Right lobe of liver (tissue), 6 donors: ENCODE measurements at regions not wholly inside any gene's neighbourhood (a gene's known extent, or its start where the extent isn't known, plus 50 kb on each side); places are given as distances from the start of the nearest gene placed in this dataset.
"Not testable (repeated sequence)": the region's sequence is repeated elsewhere in the genome, so short reads cannot be mapped to it uniquely, and the experiment has no call there.

Source experiments
- ATAC-seq, 4 donors: fragments of 200-7000 bp; cut with Tn5 transposase; one replicate each; pipeline ENCODE4 v1.9.1; 2020; ENCODE audit warnings: mild to moderate bottlenecking in 4 of 4, moderate library complexity in 4 of 4
- DNase-seq, 3 donors: peaks; one replicate each; pipeline ENCODE4 v3.0.0-alpha.2; 2020
- H3K27ac ChIP-seq, 3 donors: fragments of 200-600 bp; one replicate each; pipeline ENCODE4 v1.8.0; 2022
- H3K27me3 ChIP-seq, 2 donors: fragments of 200-600 bp; one replicate each; pipeline ENCODE4 v1.8.0; 2022
- H3K36me3 ChIP-seq, 4 donors: fragments of 200-600 bp; sonication (generic) in 1 of 4; one replicate each; pipeline versions ENCODE4 v1.5.1 to v1.8.0; 2017 to 2022; ENCODE audit warnings: control low read depth in 1 of 4
- H3K4me1 ChIP-seq, 4 donors: fragments of 200-600 bp; sonication (generic) in 1 of 4; one replicate each; pipeline versions ENCODE4 v1.5.1 to v1.8.0; 2017 to 2022; ENCODE audit warnings: control low read depth in 1 of 4
- H3K4me3 ChIP-seq, 3 donors: fragments of 200-600 bp; one replicate each; pipeline ENCODE4 v1.8.0; 2022
- H3K9me3 ChIP-seq, 4 donors: fragments of 200-600 bp; sonication (generic) in 1 of 4; one replicate each; pipeline versions ENCODE4 v1.5.1 to v1.8.0; 2017 to 2022; ENCODE audit warnings: control low read depth in 1 of 4
- CTCF ChIP-seq, 4 donors: fragments of 200-600 bp in 3 of 4; fragments of 450-650 bp in 1 of 4; IDR thresholded peaks; one replicate each; pipeline versions ENCODE4 v1.5.1 to v1.8.0; 2016 to 2022; ENCODE audit warnings: antibody characterized with exemption in 4 of 4, mild to moderate bottlenecking in 2 of 4
- POLR2A ChIP-seq: fragments of 450-650 bp; IDR thresholded peaks from one replicate; pipeline ENCODE4 v1.6.1; 2017; ENCODE audit warnings: antibody characterized with exemption, mild to moderate bottlenecking
- WGBS: methylation state at CpG from one replicate; pipeline ENCODE4 v1.1.6; 2018; ENCODE audit warnings: low coverage, low lambda C conversion rate; ENCODE audit not compliant: insufficient coverage; ENCODE audit errors: missing lambda C conversion rate; 5-methylcytosine and 5-hydroxymethylcytosine counted together
- intact Hi-C, 2 donors: fragments of 100-400 bp; cut with DNase I; formaldehyde crosslinking; loops; one replicate each; pipeline versions ENCODE4 v1.11.2 to v1.14.1; 2022
- donor health status: DM: no; HTN: yes; CAD: no.
- donor health status: DM: no; HTN: no; CAD: no.
- donor health status: DM: no; HTN: no; CAD: no.
- donor health status: DM: no; HTN: yes; CAD: no.
- donor health status: DM: no; HTN: yes; CAD: no.

GRCh38 chr22:47497666-47498065 lies 735.2 kb downstream of the TBC1D22A start:
- peak in 1 of 4 donors; percentile 22 for ATAC-seq
- Histone ChIP-seq H3K27ac (no peak overlapping the region), H3K9me3 (no peaks in the 10 kb centered on the region), H3K4me3 (no peak overlapping the region), H3K4me1 (no peaks in the 10 kb centered on the region), H3K36me3 (no peaks in the 10 kb centered on the region), H3K27me3 (no peaks in the 10 kb centered on the region)
- DNase-seq = no peak
- intact Hi-C loops = no loop called here
- WGBS = 56% methylated on average over 3 of the region's 7 CpGs
- TF ChIP-seq CTCF (IDR thresholded peaks at IDR 0.05) (no peak), POLR2A (no peak)

- TF ChIP-seq POLR2A = no peak
- no peak for TF ChIP-seq CTCF (IDR thresholded peaks at IDR 0.05)
- no peak for DNase-seq
- H3K27me3 ChIP-seq = no peaks in the 10 kb centered on the region
- no peaks in the 10 kb centered on the region for H3K9me3 ChIP-seq
- no peaks in the 10 kb centered on the region for H3K4me1 ChIP-seq
- H3K4me3 ChIP-seq = no peak overlapping the region
- WGBS = 0% methylated on average over 1 of the region's 1 CpG
- no peak for ATAC-seq
- intact Hi-C loops = no loop called here
- no peak overlapping the region for H3K27ac ChIP-seq
- H3K36me3 ChIP-seq = no peaks in the 10 kb centered on the region
Measured at GRCh38 chr22:47495110-47495509, 732.7 kb downstream of the TBC1D22A start.

- H3K27ac ChIP-seq, H3K4me3 ChIP-seq, DNase-seq, ATAC-seq, H3K9me3 ChIP-seq, intact Hi-C loops, H3K4me1 ChIP-seq, H3K36me3 ChIP-seq, H3K27me3 ChIP-seq: not testable (repeated sequence)
- WGBS = no CpG with 5 or more reads among the region's 24 CpGs
Measured at GRCh38 chr22:47488131-47488530, 725.7 kb downstream of the TBC1D22A start.

- DNase-seq (no peak), ATAC-seq (peak in 1 of 4 donors; percentile 35)
- Histone ChIP-seq H3K36me3 (no peaks in the 10 kb centered on the region), H3K27ac (no peak overlapping the region), H3K27me3 (no peaks in the 10 kb centered on the region), H3K4me3 (no peak overlapping the region), H3K4me1 (no peaks in the 10 kb centered on the region), H3K9me3 (no peaks in the 10 kb centered on the region)
- WGBS = 50% methylated on average over 8 of the region's 15 CpGs
- TF ChIP-seq CTCF (IDR thresholded peaks at IDR 0.05) = no peak
- TF ChIP-seq POLR2A = no peak
- intact Hi-C loops = no loop called here
Measured at GRCh38 chr22:47486569-47487312, 724.3 kb downstream of the TBC1D22A start.

- Histone ChIP-seq H3K4me3 (no peak overlapping the region), H3K9me3 (no peaks in the 10 kb centered on the region), H3K4me1 (no peaks in the 10 kb centered on the region), H3K36me3 (no peaks in the 10 kb centered on the region), H3K27ac (no peak overlapping the region), H3K27me3 (no peaks in the 10 kb centered on the region)
- TF ChIP-seq CTCF (IDR thresholded peaks at IDR 0.05) = no peak
- no peak for TF ChIP-seq POLR2A
- 55% methylated on average over 4 of the region's 4 CpGs for WGBS
- no peak for DNase-seq
- intact Hi-C loops = no loop called here
- ATAC-seq = no peak
Measured at GRCh38 chr22:47484960-47485569, 722.6 kb downstream of the TBC1D22A start.
